Islet of Langerhans (tissue), 1 donor: ENCODE measurements at regions not wholly inside any gene's neighbourhood (a gene's known extent, or its start where the extent isn't known, plus 50 kb on each side); places are given as distances from the start of the nearest gene placed in this dataset.

Source experiments
- FAIRE-seq: peaks from one replicate; lab custom pipeline; 2011; peaks lifted over from hg19 to GRCh38; lab: Jason Lieb, UNC

GRCh38 chr2:63658176-63658968 is 69.6 kb downstream of the MDH1 start:
- no peak for FAIRE-seq

- no peak for FAIRE-seq
Measured at GRCh38 chr2:63660060-63660459, 71.3 kb downstream of the MDH1 start.

GRCh38 chr2:63661076-63661475 is 72.3 kb downstream of the MDH1 start:
- no peak for FAIRE-seq

GRCh38 chr2:63662028-63662804 is 73.5 kb downstream of the MDH1 start:
- no peak for FAIRE-seq

GRCh38 chr2:63663013-63663864 is 74.5 kb downstream of the MDH1 start:
- FAIRE-seq, result no peak

GRCh38 chr2:63665091-63665490 is 76.3 kb downstream of the MDH1 start:
- no peak for FAIRE-seq

- FAIRE-seq, result no peak
Measured at GRCh38 chr2:63665846-63666475, 77.2 kb downstream of the MDH1 start.

- FAIRE-seq, result no peak
Measured at GRCh38 chr2:63667132-63667700, 78.5 kb downstream of the MDH1 start.

GRCh38 chr2:63668000-63668399 is 79.2 kb downstream of the MDH1 start:
- no peak for FAIRE-seq

GRCh38 chr2:63668466-63668865 is 79.7 kb downstream of the MDH1 start:
- no peak for FAIRE-seq

GRCh38 chr2:63669596-63669995 is 80.8 kb downstream of the MDH1 start:
- no peak for FAIRE-seq

GRCh38 chr2:63673865-63674533 is 85.2 kb downstream of the MDH1 start:
- FAIRE-seq, result no peak

GRCh38 chr2:63675026-63675425 is 86.3 kb downstream of the MDH1 start:
- FAIRE-seq, result no peak

GRCh38 chr2:63676135-63676534 is 87.4 kb downstream of the MDH1 start:
- FAIRE-seq, result no peak

- FAIRE-seq, result no peak
Measured at GRCh38 chr2:63678085-63678484, 89.3 kb downstream of the MDH1 start.

GRCh38 chr2:63678551-63678950 is 89.8 kb downstream of the MDH1 start:
- FAIRE-seq, result no peak

GRCh38 chr2:63679252-63679855 is 90.6 kb downstream of the MDH1 start:
- FAIRE-seq, result no peak

- no peak for FAIRE-seq
Measured at GRCh38 chr2:63680455-63680854, 91.7 kb downstream of the MDH1 start.

GRCh38 chr2:63681896-63682295 is 93.1 kb downstream of the MDH1 start:
- FAIRE-seq, result no peak

GRCh38 chr2:63692002-63692606 is 103.3 kb downstream of the MDH1 start:
- peak; percentile 100 for FAIRE-seq
